B cell (primary cell): ENCODE measurements at regions not wholly inside any gene's neighbourhood (a gene's known extent, or its start where the extent isn't known, plus 50 kb on each side); places are given as distances from the start of the nearest gene placed in this dataset.
"Not testable (repeated sequence)": the region's sequence is repeated elsewhere in the genome, so short reads cannot be mapped to it uniquely, and the experiment has no call there.

Experiments
- ATAC-seq: fragments of 200-7000 bp; cut with Tn5 transposase; one replicate; pipeline ENCODE4 v1.10.0; 2021; ENCODE audit warnings: low read depth, mild to moderate bottlenecking, moderate number of reproducible peaks, moderate library complexity
- CTCF ChIA-PET: fragments of 350-600 bp; sonication (Branson Sonifier 250); formaldehyde crosslinking; loops from one replicate; lab custom pipeline; 2021; ENCODE audit warnings: antibody characterized with exemption, inconsistent platforms; lab: Charles Lee
- POLR2A ChIA-PET: fragments of 350-600 bp; sonication (Branson Sonifier 250); formaldehyde crosslinking; loops from one replicate; lab custom pipeline; 2021; ENCODE audit warnings: antibody characterized with exemption; lab: Charles Lee
- DNase-seq: peaks from one replicate; pipeline ENCODE4 v3.0.0; 2013
- H2AFZ ChIP-seq: 2 replicates; pipeline ENCODE4 v1.6.1; 2012; ENCODE audit warnings: mild to moderate bottlenecking, low read depth, low read length; ENCODE audit not compliant: insufficient read depth, poor library complexity, severe bottlenecking
- H3K27ac ChIP-seq, 2 donors: 1 replicate in 1 of 2; 2 replicates in 1 of 2; pipeline ENCODE4 v1.5.1; 2012 to 2013; ENCODE audit warnings: low read length in 2 of 2, mild to moderate bottlenecking in 2 of 2, moderate library complexity in 1 of 2
- H3K27me3 ChIP-seq, 4 experiments: fragments of 200-600 bp in 1 of 4; sonication (generic) in 1 of 4; replicated peaks in 1 of 4; 1 replicate in 2 of 4; 2 replicates in 2 of 4; pipeline versions ENCODE4 v1.6.1 to v1.7.0; 2013 to 2016; ENCODE audit warnings: low read length in 3 of 4, mild to moderate bottlenecking in 2 of 4, mixed read lengths in 1 of 4, moderate library complexity in 1 of 4; ENCODE audit not compliant: insufficient read depth in 4 of 4, control insufficient read depth in 3 of 4; ENCODE audit errors: control extremely low read depth in 1 of 4
- H3K36me3 ChIP-seq, 2 experiments: replicated peaks in 1 of 2; 1 replicate in 1 of 2; 2 replicates in 1 of 2; pipeline versions ENCODE4 v1.6.1 to v1.7.1; 2013; ENCODE audit warnings: low read length in 1 of 2; ENCODE audit not compliant: insufficient read depth in 2 of 2, control insufficient read depth in 1 of 2; ENCODE audit errors: control extremely low read depth in 1 of 2, extremely low read depth in 1 of 2
- H3K4me1 ChIP-seq, 2 donors: fragments of 200-600 bp in 1 of 2; sonication (generic) in 1 of 2; 1 replicate in 1 of 2; 2 replicates in 1 of 2; pipeline versions ENCODE4 v1.5.1 to v1.6.1; 2013 to 2017; ENCODE audit warnings: low read length in 2 of 2; ENCODE audit not compliant: control insufficient read depth in 2 of 2, insufficient read depth in 2 of 2
- H3K4me2 ChIP-seq: replicated peaks from 2 replicates; pipeline ENCODE3; 2012; ENCODE audit warnings: mild to moderate bottlenecking, low read depth, low read length; ENCODE audit not compliant: poor library complexity, severe bottlenecking
- H3K4me3 ChIP-seq, 5 experiments: fragments of 200-600 bp in 1 of 5; sonication (generic) in 1 of 5; 1 replicate in 3 of 5; 2 replicates in 2 of 5; pipeline versions ENCODE4 v1.5.1 to v1.7.0; 2011 to 2016; ENCODE audit warnings: low read length in 4 of 5, mild to moderate bottlenecking in 4 of 5, low read depth in 2 of 5, control low read depth in 1 of 5, moderate library complexity in 1 of 5; ENCODE audit not compliant: insufficient read depth in 1 of 5; ENCODE audit errors: control extremely low read depth in 1 of 5, extremely low read depth in 1 of 5
- H3K79me2 ChIP-seq: fragments of 200-600 bp; sonication (generic); one replicate; pipeline ENCODE4 v1.6.0; 2016; ENCODE audit warnings: low read length; ENCODE audit not compliant: control insufficient read depth, insufficient read depth
- H3K9ac ChIP-seq: fragments of 200-600 bp; sonication (generic); 2 replicates; pipeline ENCODE4 v1.6.1; 2017; ENCODE audit warnings: mild to moderate bottlenecking, low read length, moderate library complexity
- H3K9me3 ChIP-seq, 3 donors: one replicate each; pipeline versions ENCODE4 v1.6.1 to v1.7.1; 2013; ENCODE audit warnings: low read length in 2 of 3; ENCODE audit not compliant: control insufficient read depth in 2 of 3, insufficient read depth in 1 of 3; ENCODE audit errors: control extremely low read depth in 1 of 3
- H4K20me1 ChIP-seq: 2 replicates; pipeline ENCODE4 v1.6.0; 2012; ENCODE audit warnings: mild to moderate bottlenecking, low read length; ENCODE audit not compliant: insufficient read depth, control insufficient read depth, poor library complexity, severe bottlenecking
- H3K27ac Mint-ChIP-seq: one replicate; pipeline ENCODE4 v1.8.0; 2021; ENCODE audit warnings: mixed read lengths
- H3K27me3 Mint-ChIP-seq: one replicate; pipeline ENCODE4 v1.8.0; 2021; ENCODE audit warnings: mixed read lengths
- H3K4me1 Mint-ChIP-seq: one replicate; pipeline ENCODE4 v1.8.0; 2021; ENCODE audit warnings: mixed read lengths
- H3K4me3 Mint-ChIP-seq: one replicate; pipeline ENCODE4 v1.8.0; 2021; ENCODE audit warnings: mixed read lengths
- H3K9me3 Mint-ChIP-seq: one replicate; pipeline ENCODE4 v1.8.0; 2022; ENCODE audit warnings: mixed read lengths; ENCODE audit not compliant: insufficient read depth
- EZH2 ChIP-seq: IDR thresholded peaks from 2 replicates; pipeline ENCODE4 v1.6.1; 2012; ENCODE audit warnings: borderline replicate concordance, low read depth, mild to moderate bottlenecking, moderate library complexity, low read length; ENCODE audit not compliant: insufficient read depth, poor library complexity, severe bottlenecking
- WGBS: methylation state at CpG from one replicate; pipeline ENCODE4 v1.1.5; 2013; ENCODE audit warnings: missing lambda C conversion rate; ENCODE audit not compliant: insufficient coverage; 5-methylcytosine and 5-hydroxymethylcytosine counted together
- intact Hi-C: fragments of 100-400 bp; cut with micrococcal nuclease; formaldehyde crosslinking; loops from one replicate; pipeline ENCODE4 v1.10.0; 2022
- TF ChIP-seq, protein P1 (sequence below): fragments of 200-600 bp; IDR thresholded peaks from one replicate; pipeline ENCODE4 v1.8.0; 2022; ENCODE audit warnings: antibody characterized with exemption, mild to moderate bottlenecking

DNA sequence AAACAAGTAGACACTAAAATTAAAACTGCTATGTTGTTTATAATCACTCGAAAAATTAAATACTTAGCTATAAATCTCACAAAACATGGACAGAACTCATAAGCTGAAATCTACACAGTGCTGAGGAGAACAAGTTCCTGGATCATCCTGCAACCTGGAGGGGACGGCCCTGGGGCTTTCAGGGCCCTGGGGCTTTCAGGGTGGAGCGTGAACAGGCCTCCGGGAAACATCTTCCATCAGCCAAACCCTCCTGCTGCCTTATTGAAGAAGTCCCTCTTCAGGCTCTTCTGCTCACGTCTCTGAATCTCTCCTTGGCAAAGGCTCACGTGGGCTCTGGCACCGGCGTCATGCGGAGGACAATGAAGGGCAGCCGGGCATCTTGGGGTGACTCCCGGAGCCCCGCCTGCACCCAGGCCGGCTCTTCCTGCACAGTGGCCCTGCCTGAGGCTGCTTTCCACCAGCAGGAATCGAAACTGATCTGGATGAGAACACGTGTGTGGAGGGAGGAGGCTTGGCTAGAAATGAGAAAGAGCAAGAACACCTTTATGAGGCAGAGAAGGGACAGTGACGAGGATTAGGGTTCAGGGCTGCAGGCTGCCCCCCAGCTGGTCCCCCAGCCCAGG is 127.3 kb downstream of the CDRT15L2 start:
- no peak for ATAC-seq

DNA sequence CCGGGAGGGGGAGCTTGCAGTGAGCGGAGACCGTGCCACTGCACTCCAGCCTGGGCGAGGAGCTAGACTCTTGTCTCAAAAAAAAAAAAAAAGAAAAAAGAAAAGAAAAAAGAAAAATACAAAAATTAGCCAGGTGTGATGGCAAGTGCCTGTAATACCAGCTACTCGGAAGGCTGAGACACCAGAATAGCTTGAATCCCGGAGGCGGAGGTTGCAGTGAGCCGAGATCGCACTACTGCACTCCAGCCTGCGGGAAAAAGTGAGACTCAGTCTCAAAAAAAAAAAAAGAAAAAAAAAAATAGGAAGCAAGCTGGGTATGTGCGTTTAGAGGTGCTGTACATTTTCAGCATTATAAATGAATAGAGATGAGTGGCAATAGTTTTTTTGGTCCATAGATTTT is 129.3 kb downstream of the CDRT15L2 start:
- H3K4me3 ChIP-seq, intact Hi-C loops, H3K27ac Mint-ChIP-seq, H3K36me3 ChIP-seq, H3K4me1 Mint-ChIP-seq, H3K79me2 ChIP-seq, H4K20me1 ChIP-seq, H3K27ac ChIP-seq, DNase-seq, H3K4me2 ChIP-seq, H3K4me3 Mint-ChIP-seq, H3K9me3 ChIP-seq, H3K27me3 Mint-ChIP-seq, H2AFZ ChIP-seq, CTCF ChIA-PET, H3K9ac ChIP-seq, H3K27me3 ChIP-seq, ATAC-seq, H3K4me1 ChIP-seq, H3K9me3 Mint-ChIP-seq: not testable (repeated sequence)
- WGBS = 73% methylated on average over 3 of the region's 11 CpGs
- POLR2A ChIA-PET = interaction anchor here (0.6 kb wide), 1 partner anchor 731 kb away, joined by 5 read pairs; no protein-coding TSS in a partner anchor

More for the DNA sequence above, 127.3 kb downstream of the CDRT15L2 start:
- H3K4me3 ChIP-seq = no peak overlapping the region
- no peaks in the 10 kb centered on the region for H4K20me1 ChIP-seq
- WGBS = 93% methylated on average over 13 of the region's 16 CpGs
- H2AFZ ChIP-seq = no peak overlapping the region
- ChIA-PET POLR2A (no interaction called here), CTCF (no interaction called here)
- Mint-ChIP-seq H3K4me3 (no peak overlapping the region), H3K9me3 (no peaks in the 10 kb centered on the region), H3K27ac (no peak overlapping the region), H3K4me1 (peaks cover 18% of the 10 kb centered on the region), H3K27me3 (peaks cover 3% of the 10 kb centered on the region)
- DNase-seq = no peak
- intact Hi-C loops = no loop called here
- H3K36me3 ChIP-seq = no peaks in the 10 kb centered on the region
- no peaks in the 10 kb centered on the region for H3K79me2 ChIP-seq
- H3K27me3 ChIP-seq = no peaks in the 10 kb centered on the region
- no peak overlapping the region for H3K4me2 ChIP-seq
- no peak for TF ChIP-seq EZH2
- TF ChIP-seq, protein P1, sequence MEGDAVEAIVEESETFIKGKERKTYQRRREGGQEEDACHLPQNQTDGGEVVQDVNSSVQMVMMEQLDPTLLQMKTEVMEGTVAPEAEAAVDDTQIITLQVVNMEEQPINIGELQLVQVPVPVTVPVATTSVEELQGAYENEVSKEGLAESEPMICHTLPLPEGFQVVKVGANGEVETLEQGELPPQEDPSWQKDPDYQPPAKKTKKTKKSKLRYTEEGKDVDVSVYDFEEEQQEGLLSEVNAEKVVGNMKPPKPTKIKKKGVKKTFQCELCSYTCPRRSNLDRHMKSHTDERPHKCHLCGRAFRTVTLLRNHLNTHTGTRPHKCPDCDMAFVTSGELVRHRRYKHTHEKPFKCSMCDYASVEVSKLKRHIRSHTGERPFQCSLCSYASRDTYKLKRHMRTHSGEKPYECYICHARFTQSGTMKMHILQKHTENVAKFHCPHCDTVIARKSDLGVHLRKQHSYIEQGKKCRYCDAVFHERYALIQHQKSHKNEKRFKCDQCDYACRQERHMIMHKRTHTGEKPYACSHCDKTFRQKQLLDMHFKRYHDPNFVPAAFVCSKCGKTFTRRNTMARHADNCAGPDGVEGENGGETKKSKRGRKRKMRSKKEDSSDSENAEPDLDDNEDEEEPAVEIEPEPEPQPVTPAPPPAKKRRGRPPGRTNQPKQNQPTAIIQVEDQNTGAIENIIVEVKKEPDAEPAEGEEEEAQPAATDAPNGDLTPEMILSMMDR = no peak
- no peak overlapping the region for H3K27ac ChIP-seq
- H3K4me1 ChIP-seq = peaks cover 0 to 3% of the 10 kb centered on the region in 2 donors
- H3K9me3 ChIP-seq = no peaks in the 10 kb centered on the region
- H3K9ac ChIP-seq = no peak overlapping the region

DNA sequence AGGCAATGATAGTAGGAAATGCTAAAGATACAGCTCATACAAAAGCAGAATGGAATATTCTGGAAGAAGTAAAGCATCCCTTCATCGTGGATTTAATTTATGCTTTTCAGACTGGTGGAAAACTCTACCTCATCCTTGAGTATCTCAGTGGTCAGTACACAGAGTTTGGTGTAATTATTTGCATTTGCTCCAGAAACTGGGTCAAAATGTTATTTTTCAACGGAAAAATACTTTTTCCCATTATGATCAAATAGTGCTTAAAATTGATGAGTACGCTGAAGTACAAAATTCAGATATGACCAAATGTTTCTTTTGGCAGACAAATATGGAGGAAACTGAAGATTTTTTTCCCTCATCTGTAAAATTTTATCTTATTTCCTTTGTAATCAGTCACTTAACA is 137.0 kb downstream of the CDRT15L2 start:
- H3K27ac ChIP-seq, H3K27me3 Mint-ChIP-seq, H3K79me2 ChIP-seq, H3K27me3 ChIP-seq, H3K36me3 ChIP-seq, H3K27ac Mint-ChIP-seq, H3K9me3 Mint-ChIP-seq, H3K4me1 Mint-ChIP-seq, H3K9me3 ChIP-seq, H3K4me3 ChIP-seq, H3K9ac ChIP-seq, POLR2A ChIA-PET, H3K4me1 ChIP-seq, ATAC-seq, H2AFZ ChIP-seq, CTCF ChIA-PET, DNase-seq, H4K20me1 ChIP-seq, H3K4me2 ChIP-seq, H3K4me3 Mint-ChIP-seq: not testable (repeated sequence)
- no CpG with 5 or more reads among the region's 3 CpGs for WGBS
- intact Hi-C loops = loop anchor here (10.0 kb wide), 1 partner anchor 58 kb away; no protein-coding TSS in a partner anchor
